ENCODE measurements at regions not wholly inside any gene's neighbourhood (a gene's known extent, or its start where the extent isn't known, plus 50 kb on each side); places are given as distances from the start of the nearest gene placed in this dataset.

DNA sequence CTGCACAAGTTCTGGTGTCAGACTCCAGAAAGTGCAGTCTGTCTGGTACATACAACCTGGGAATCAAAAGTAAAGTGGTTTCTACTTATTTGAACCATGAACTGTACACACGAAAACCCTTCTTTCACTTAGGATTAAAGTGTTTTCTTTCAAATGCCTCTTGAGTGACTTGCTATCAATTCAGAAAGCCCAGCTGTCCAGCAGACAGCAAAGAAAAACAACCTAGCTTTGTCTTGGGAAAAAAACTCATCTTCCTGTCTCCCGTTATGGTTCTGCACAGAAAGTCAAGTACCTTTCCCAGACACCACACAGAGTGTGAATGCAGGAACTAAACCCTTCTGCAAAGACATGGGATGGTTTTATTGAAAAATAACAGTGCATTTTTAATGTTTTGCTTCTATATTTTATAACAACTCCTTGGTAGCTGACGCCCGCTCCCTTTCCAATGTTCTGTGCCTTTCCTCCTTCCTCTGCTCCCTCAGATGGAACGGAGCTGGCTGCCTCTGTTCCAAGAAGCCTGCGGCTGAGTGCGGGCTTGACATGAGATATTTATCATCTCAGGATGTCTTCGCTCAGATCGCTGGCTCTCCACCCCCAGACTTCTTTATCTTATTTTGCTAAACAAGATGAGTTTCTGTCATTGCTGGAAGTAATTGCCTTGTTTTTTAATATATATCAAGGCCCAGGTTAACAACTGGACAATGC is 322.3 kb upstream of the B3GAT1 start:
- Histone ChIP-seq H4K8ac (replicated peaks; ENCODE audit: insufficient read length, low read depth, low read length) (no peak overlapping the region), H2AFZ (ENCODE audit: low read length) (no peak overlapping the region), H3K79me1 (ENCODE audit: insufficient read depth, low read depth, low read length, poor library complexity, severe bottlenecking) (no peaks in the 10 kb centered on the region), H3K4me2 (ENCODE audit: insufficient read depth, insufficient read length, low read length) (no peak overlapping the region), H3K4me1 (ENCODE audit: insufficient read depth, low read length) (peaks cover 6% of the 10 kb centered on the region; the same call in 1 of the 2 replicates), H3K23me2 (ENCODE audit: insufficient read length, low read depth, low read length, poor library complexity, severe bottlenecking) (no peaks in the 10 kb centered on the region), H3K14ac (ENCODE audit: insufficient read depth, low read length) (no peak overlapping the region), H2BK12ac (ENCODE audit: insufficient read length, low read depth, low read length) (no peak overlapping the region), H3K27ac (ENCODE audit: insufficient read length, low read depth, low read length) (no peak overlapping the region), H2BK20ac (ENCODE audit: low read depth, low read length, poor library complexity, severe bottlenecking) (no peak overlapping the region), H4K91ac (ENCODE audit: insufficient read length, low read depth, low read length) (no peak overlapping the region), H2BK120ac (ENCODE audit: low read depth, low read length, poor library complexity, severe bottlenecking) (no peak overlapping the region), H4K20me1 (ENCODE audit: control insufficient read depth, insufficient read depth, insufficient read length) (no peaks in the 10 kb centered on the region), H3K9ac (ENCODE audit: extremely low read depth, insufficient read length, low read length) (no peak overlapping the region), H3K18ac (ENCODE audit: insufficient read length, low read depth, low read length) (no peak overlapping the region), H3K23ac (ENCODE audit: insufficient read length, low read depth, low read length) (no peak overlapping the region), H3K27me3 (ENCODE audit: insufficient read depth, low read length) (no peaks in the 10 kb centered on the region), H3T11ph (ENCODE audit: low read length) (no peak overlapping the region), H3K56ac (ENCODE audit: insufficient read length, low read depth, low read length) (no peak overlapping the region), H3K9me3 (ENCODE audit: control insufficient read depth, low read depth, low read length) (no peaks in the 10 kb centered on the region), H2BK5ac (ENCODE audit: insufficient read length, low read length) (no peak overlapping the region), H2AK5ac (ENCODE audit: insufficient read length, low read length) (no peak overlapping the region), H3K79me2 (ENCODE audit: insufficient read depth, low read length) (no peaks in the 10 kb centered on the region), H2BK15ac (ENCODE audit: low read depth, low read length) (no peak overlapping the region), H3K4ac (ENCODE audit: low read depth, low read length) (no peak overlapping the region), H4K5ac (ENCODE audit: insufficient read length, low read depth, low read length) (no peak overlapping the region)
- Mint-ChIP-seq H3K27ac (no peak overlapping the region), H3K4me1 (peaks cover 44 to 47% of the 10 kb centered on the region in 2 experiments), H3K36me3 (ENCODE audit: insufficient read depth in 1 of 3, low read depth in 3 of 3) (no peaks in the 10 kb centered on the region), H3K4me3 (no peak overlapping the region), H3K9me3 (no peaks in the 10 kb centered on the region), H3K27me3 (ENCODE audit: low read depth) (peaks cover 23% of the 10 kb centered on the region)
- TF ChIP-seq CTCF (conservative IDR thresholded peaks at IDR 0.05): no peak
- no peak for DNase-seq
- no CpG with 5 or more reads among the region's 9 CpGs for WGBS (ENCODE audit: extremely low coverage, insufficient read length, low lambda C conversion rate)
